ENCODE measurements at regions not wholly inside any gene's neighbourhood (a gene's known extent, or its start where the extent isn't known, plus 50 kb on each side); places are given as distances from the start of the nearest gene placed in this dataset.

DNA sequence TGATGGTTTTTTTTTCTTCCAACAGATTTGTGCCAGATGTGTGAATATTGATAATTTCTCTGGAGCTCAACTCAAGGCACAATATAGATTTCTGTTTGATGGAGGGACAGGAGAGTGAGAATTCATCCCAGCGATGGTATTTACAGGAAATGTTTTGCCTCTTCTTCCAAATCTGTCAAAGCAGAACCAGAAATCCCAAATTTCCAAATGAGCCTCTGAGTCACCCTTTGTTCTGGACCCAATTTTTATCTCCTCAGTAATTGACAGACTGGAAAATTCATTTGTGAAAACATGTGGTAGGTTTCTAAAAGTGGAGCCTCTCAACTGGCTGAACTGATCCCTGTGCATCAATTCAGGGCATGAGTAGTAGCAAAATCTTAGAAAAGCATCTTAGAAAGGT lies 223.2 kb upstream of the TSHZ2 start:
- Histone ChIP-seq H3K9ac (ENCODE audit: control insufficient read depth, insufficient read depth, low read length) (no peak overlapping the region), H3K27ac (ENCODE audit: control insufficient read depth, insufficient read depth) (no peak overlapping the region), H3K4me1 (ENCODE audit: control insufficient read depth, insufficient read depth, low read length) (no peaks in the 10 kb centered on the region), H3K4me2 (ENCODE audit: control insufficient read depth, insufficient read depth) (no peak overlapping the region), H2AFZ (ENCODE audit: control insufficient read depth, low read depth, low read length) (no peak overlapping the region), H3K9me3 (replicated peaks; ENCODE audit: control insufficient read depth, insufficient read depth, low read length) (no peaks in the 10 kb centered on the region), H3K36me3 (ENCODE audit: control insufficient read depth in 2 of 2, insufficient read depth in 2 of 2, low read length in 1 of 2) (no peaks in the 10 kb centered on the region), H3K27me3 (replicated peaks in 1 of 2; ENCODE audit: control insufficient read depth in 2 of 2, insufficient read depth in 2 of 2, low read length in 1 of 2) (no peaks in the 10 kb centered on the region), H3K79me2 (ENCODE audit: control insufficient read depth, insufficient read depth, low read length) (no peaks in the 10 kb centered on the region), H4K20me1 (ENCODE audit: control insufficient read depth, insufficient read depth) (no peaks in the 10 kb centered on the region), H3K4me3 (no peak overlapping the region)
- SMC1A ChIA-PET (ENCODE audit: uncharacterized antibody, unreplicated experiment), result interaction anchor here (1.0 to 1.4 kb wide), 2 partner anchors 225 to 1322 kb away, joined by 3 to 4 read pairs; no protein-coding TSS in a partner anchor
- in situ Hi-C loops (cut with MboI), result no loop called here
- ATAC-seq, result no peak
- POLR2A ChIA-PET, result no interaction called here
- CTCF ChIA-PET, result interaction anchor here (0.7 to 3.2 kb wide), 3 partner anchors 284 to 471 kb away, joined by 3 to 12 read pairs (median 3); no protein-coding TSS in a partner anchor
- DNase-seq (ENCODE audit: low read depth, low spot score), result no peak
- no peak for FAIRE-seq
- BruUV-seq (replicated peaks), result no TSS peak
- intact Hi-C loops (cut with micrococcal nuclease; ENCODE audit: unreplicated experiment), result no loop called here
- 9% methylated on average over 1 of the region's 1 CpG for WGBS (ENCODE audit: insufficient coverage, insufficient replicate concordance, low lambda C conversion rate, missing lambda C conversion rate)
- RAD21 ChIA-PET (ENCODE audit: unreplicated experiment), result no interaction called here
- TF ChIP-seq WRNIP1 (IDR thresholded peaks at IDR 0.05; ENCODE audit: borderline replicate concordance, low read depth, low read length) (no peak), CREM (IDR thresholded peaks at IDR 0.05; ENCODE audit: low read depth) (no peak), KAT2A (conservative IDR thresholded peaks at IDR 0.05; ENCODE audit: control insufficient read depth, low read depth, low read length) (no peak), RBBP5 (conservative IDR thresholded peaks at IDR 0.05) (no peak), MEF2A (IDR thresholded peaks at IDR 0.05; ENCODE audit: insufficient read depth, low read depth, low read length) (no peak), RUNX3 (IDR thresholded peaks at IDR 0.05; ENCODE audit: low read length) (no peak), PAX5 (IDR thresholded peaks at IDR 0.05; ENCODE audit: borderline replicate concordance, low read depth, low read length) (no peak), ETV6 (conservative IDR thresholded peaks at IDR 0.05 in 1 of 2, IDR thresholded peaks at IDR 0.05 in 1 of 2; ENCODE audit: borderline replicate concordance in 1 of 2, low read depth in 1 of 2) (no peak), SRF (IDR thresholded peaks at IDR 0.05; ENCODE audit: low read depth in 2 of 2, low read length in 2 of 2) (no peak), NRF1 (conservative IDR thresholded peaks at IDR 0.05; ENCODE audit: low read depth, low read length) (no peak), BRCA1 (IDR thresholded peaks at IDR 0.05; ENCODE audit: low read depth, low read length) (no peak), SMARCA5 (IDR thresholded peaks at IDR 0.05) (no peak), POLR2AphosphoS2 (IDR thresholded peaks at IDR 0.05; ENCODE audit: low read depth, low read length) (no peak), SPI1 (IDR thresholded peaks at IDR 0.05; ENCODE audit: borderline replicate concordance, insufficient read depth, low read depth, low read length) (no peak)
- TF ChIP-seq, protein P1, sequence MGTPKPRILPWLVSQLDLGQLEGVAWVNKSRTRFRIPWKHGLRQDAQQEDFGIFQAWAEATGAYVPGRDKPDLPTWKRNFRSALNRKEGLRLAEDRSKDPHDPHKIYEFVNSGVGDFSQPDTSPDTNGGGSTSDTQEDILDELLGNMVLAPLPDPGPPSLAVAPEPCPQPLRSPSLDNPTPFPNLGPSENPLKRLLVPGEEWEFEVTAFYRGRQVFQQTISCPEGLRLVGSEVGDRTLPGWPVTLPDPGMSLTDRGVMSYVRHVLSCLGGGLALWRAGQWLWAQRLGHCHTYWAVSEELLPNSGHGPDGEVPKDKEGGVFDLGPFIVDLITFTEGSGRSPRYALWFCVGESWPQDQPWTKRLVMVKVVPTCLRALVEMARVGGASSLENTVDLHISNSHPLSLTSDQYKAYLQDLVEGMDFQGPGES (IDR thresholded peaks at IDR 0.05), result no peak
- TF ChIP-seq, protein P2, sequence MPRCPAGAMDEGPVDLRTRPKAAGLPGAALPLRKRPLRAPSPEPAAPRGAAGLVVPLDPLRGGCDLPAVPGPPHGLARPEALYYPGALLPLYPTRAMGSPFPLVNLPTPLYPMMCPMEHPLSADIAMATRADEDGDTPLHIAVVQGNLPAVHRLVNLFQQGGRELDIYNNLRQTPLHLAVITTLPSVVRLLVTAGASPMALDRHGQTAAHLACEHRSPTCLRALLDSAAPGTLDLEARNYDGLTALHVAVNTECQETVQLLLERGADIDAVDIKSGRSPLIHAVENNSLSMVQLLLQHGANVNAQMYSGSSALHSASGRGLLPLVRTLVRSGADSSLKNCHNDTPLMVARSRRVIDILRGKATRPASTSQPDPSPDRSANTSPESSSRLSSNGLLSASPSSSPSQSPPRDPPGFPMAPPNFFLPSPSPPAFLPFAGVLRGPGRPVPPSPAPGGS (IDR thresholded peaks at IDR 0.05; ENCODE audit: borderline replicate concordance, insufficient read depth, low read depth, low read length, poor library complexity, severe bottlenecking), result no peak
- TF ChIP-seq, protein P3, sequence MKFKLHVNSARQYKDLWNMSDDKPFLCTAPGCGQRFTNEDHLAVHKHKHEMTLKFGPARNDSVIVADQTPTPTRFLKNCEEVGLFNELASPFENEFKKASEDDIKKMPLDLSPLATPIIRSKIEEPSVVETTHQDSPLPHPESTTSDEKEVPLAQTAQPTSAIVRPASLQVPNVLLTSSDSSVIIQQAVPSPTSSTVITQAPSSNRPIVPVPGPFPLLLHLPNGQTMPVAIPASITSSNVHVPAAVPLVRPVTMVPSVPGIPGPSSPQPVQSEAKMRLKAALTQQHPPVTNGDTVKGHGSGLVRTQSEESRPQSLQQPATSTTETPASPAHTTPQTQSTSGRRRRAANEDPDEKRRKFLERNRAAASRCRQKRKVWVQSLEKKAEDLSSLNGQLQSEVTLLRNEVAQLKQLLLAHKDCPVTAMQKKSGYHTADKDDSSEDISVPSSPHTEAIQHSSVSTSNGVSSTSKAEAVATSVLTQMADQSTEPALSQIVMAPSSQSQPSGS (IDR thresholded peaks at IDR 0.05; ENCODE audit: low read length), result no peak
- TF ChIP-seq, protein P4, sequence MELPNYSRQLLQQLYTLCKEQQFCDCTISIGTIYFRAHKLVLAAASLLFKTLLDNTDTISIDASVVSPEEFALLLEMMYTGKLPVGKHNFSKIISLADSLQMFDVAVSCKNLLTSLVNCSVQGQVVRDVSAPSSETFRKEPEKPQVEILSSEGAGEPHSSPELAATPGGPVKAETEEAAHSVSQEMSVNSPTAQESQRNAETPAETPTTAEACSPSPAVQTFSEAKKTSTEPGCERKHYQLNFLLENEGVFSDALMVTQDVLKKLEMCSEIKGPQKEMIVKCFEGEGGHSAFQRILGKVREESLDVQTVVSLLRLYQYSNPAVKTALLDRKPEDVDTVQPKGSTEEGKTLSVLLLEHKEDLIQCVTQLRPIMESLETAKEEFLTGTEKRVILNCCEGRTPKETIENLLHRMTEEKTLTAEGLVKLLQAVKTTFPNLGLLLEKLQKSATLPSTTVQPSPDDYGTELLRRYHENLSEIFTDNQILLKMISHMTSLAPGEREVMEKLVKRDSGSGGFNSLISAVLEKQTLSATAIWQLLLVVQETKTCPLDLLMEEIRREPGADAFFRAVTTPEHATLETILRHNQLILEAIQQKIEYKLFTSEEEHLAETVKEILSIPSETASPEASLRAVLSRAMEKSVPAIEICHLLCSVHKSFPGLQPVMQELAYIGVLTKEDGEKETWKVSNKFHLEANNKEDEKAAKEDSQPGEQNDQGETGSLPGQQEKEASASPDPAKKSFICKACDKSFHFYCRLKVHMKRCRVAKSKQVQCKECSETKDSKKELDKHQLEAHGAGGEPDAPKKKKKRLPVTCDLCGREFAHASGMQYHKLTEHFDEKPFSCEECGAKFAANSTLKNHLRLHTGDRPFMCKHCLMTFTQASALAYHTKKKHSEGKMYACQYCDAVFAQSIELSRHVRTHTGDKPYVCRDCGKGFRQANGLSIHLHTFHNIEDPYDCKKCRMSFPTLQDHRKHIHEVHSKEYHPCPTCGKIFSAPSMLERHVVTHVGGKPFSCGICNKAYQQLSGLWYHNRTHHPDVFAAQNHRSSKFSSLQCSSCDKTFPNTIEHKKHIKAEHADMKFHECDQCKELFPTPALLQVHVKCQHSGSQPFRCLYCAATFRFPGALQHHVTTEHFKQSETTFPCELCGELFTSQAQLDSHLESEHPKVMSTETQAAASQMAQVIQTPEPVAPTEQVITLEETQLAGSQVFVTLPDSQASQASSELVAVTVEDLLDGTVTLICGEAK (IDR thresholded peaks at IDR 0.05; ENCODE audit: borderline replicate concordance), result no peak

Measured in GM12878 (cell line).